Neuronal stem cell (in vitro differentiated cells): ENCODE measurements at regions not wholly inside any gene's neighbourhood (a gene's known extent, or its start where the extent isn't known, plus 50 kb on each side); places are given as distances from the start of the nearest gene placed in this dataset.

Experiments used
- DNase-seq: peaks from one replicate; pipeline ENCODE4 v3.0.0-alpha.2; 2013; ENCODE audit warnings: low spot score
- H2AFZ ChIP-seq: one replicate; pipeline ENCODE4 v1.6.1; 2013; ENCODE audit warnings: mild to moderate bottlenecking, low read length, inconsistent platforms
- H2AK5ac ChIP-seq: 2 replicates; pipeline ENCODE4 v1.6.1; 2013; ENCODE audit warnings: low read depth, mild to moderate bottlenecking, inconsistent platforms, low read length, moderate library complexity, mixed read lengths
- H2BK120ac ChIP-seq: 2 replicates; pipeline ENCODE4 v1.6.1; 2013; ENCODE audit warnings: low read depth, mild to moderate bottlenecking, inconsistent platforms, low read length, moderate library complexity, mixed read lengths
- H2BK12ac ChIP-seq: one replicate; pipeline ENCODE4 v1.6.1; 2013; ENCODE audit warnings: low read length, inconsistent platforms
- H2BK15ac ChIP-seq: 2 replicates; pipeline ENCODE4 v1.6.1; 2013; ENCODE audit warnings: mild to moderate bottlenecking, low read length, inconsistent platforms, mixed read lengths
- H2BK5ac ChIP-seq: one replicate; pipeline ENCODE4 v1.6.1; 2013; ENCODE audit warnings: inconsistent platforms, mild to moderate bottlenecking, low read length, moderate library complexity
- H3K14ac ChIP-seq: one replicate; pipeline ENCODE4 v1.6.1; 2013; ENCODE audit warnings: low read length, inconsistent platforms
- H3K18ac ChIP-seq: 2 replicates; pipeline ENCODE4 v1.6.1; 2013; ENCODE audit warnings: low read length, inconsistent platforms
- H3K23ac ChIP-seq: 2 replicates; pipeline ENCODE4 v1.6.1; 2013; ENCODE audit warnings: low read depth, mild to moderate bottlenecking, mixed read lengths, low read length, inconsistent platforms; ENCODE audit not compliant: poor library complexity
- H3K27ac ChIP-seq: replicated peaks from 3 replicates; pipeline ENCODE4 v1.5.1; 2013; ENCODE audit warnings: low read length, inconsistent platforms
- H3K27me3 ChIP-seq, 3 experiments: 2 replicates each; pipeline ENCODE4 v1.6.1; 2013; ENCODE audit warnings: low read length in 3 of 3, mild to moderate bottlenecking in 2 of 3, inconsistent platforms in 1 of 3, low read depth in 1 of 3, mixed read lengths in 1 of 3, moderate library complexity in 1 of 3; ENCODE audit not compliant: control insufficient read depth in 3 of 3, insufficient read depth in 3 of 3
- H3K36me3 ChIP-seq, 2 donors: replicated peaks in 1 of 2; 2 replicates each; pipeline ENCODE4 v1.6.1; 2013; ENCODE audit warnings: low read length in 2 of 2; ENCODE audit not compliant: control insufficient read depth in 2 of 2, insufficient read depth in 2 of 2
- H3K4ac ChIP-seq: 2 replicates; pipeline ENCODE4 v1.6.1; 2013; ENCODE audit warnings: inconsistent platforms, mild to moderate bottlenecking, low read length, moderate library complexity
- H3K4me1 ChIP-seq, 2 donors: 1 replicate in 1 of 2; 2 replicates in 1 of 2; pipeline ENCODE4 v1.6.1; 2013; ENCODE audit warnings: low read length in 2 of 2, low read depth in 1 of 2; ENCODE audit not compliant: control insufficient read depth in 2 of 2, insufficient read depth in 1 of 2
- H3K4me2 ChIP-seq: one replicate; pipeline ENCODE4 v1.6.1; 2013; ENCODE audit warnings: mild to moderate bottlenecking, low read length, inconsistent platforms; ENCODE audit not compliant: insufficient read depth, poor library complexity, severe bottlenecking
- H3K4me3 ChIP-seq, 2 donors: 2 replicates each; pipeline ENCODE4 v1.5.1; 2013; ENCODE audit warnings: low read length in 2 of 2, mild to moderate bottlenecking in 2 of 2, inconsistent platforms in 1 of 2, moderate library complexity in 1 of 2
- H3K79me1 ChIP-seq: one replicate; pipeline ENCODE4 v1.6.1; 2013; ENCODE audit warnings: low read depth, mild to moderate bottlenecking, inconsistent platforms, low read length, moderate library complexity
- H3K9ac ChIP-seq: one replicate; pipeline ENCODE4 v1.6.1; 2013; ENCODE audit warnings: mild to moderate bottlenecking, low read depth, low read length, inconsistent platforms; ENCODE audit not compliant: poor library complexity
- H3K9me3 ChIP-seq, 2 donors: replicated peaks in 1 of 2; 2 replicates each; pipeline versions ENCODE3 to v1.6.1; 2013; ENCODE audit warnings: low read length in 2 of 2, mild to moderate bottlenecking in 2 of 2, inconsistent platforms in 1 of 2, low read depth in 1 of 2, mixed read lengths in 1 of 2, moderate library complexity in 1 of 2; ENCODE audit not compliant: control insufficient read depth in 2 of 2, insufficient read depth in 1 of 2
- H4K8ac ChIP-seq: one replicate; pipeline ENCODE4 v1.6.1; 2013; ENCODE audit warnings: low read depth, mild to moderate bottlenecking, inconsistent platforms, low read length, moderate library complexity
- H4K91ac ChIP-seq: one replicate; pipeline ENCODE4 v1.6.1; 2013; ENCODE audit warnings: low read length, low read depth, mild to moderate bottlenecking, inconsistent platforms; ENCODE audit not compliant: poor library complexity
- WGBS, 2 donors: extraction: QIAGEN DNeasy Blood & Tissue Kit; methylation state at CpG; one replicate each; pipeline ENCODE4 v1.1.7; 2013; ENCODE audit warnings: missing lambda C conversion rate in 2 of 2, mixed read lengths in 1 of 2; ENCODE audit not compliant: insufficient read length in 2 of 2, insufficient replicate concordance in 1 of 2; ENCODE audit errors: extremely low coverage in 2 of 2; 5-methylcytosine and 5-hydroxymethylcytosine counted together

DNA sequence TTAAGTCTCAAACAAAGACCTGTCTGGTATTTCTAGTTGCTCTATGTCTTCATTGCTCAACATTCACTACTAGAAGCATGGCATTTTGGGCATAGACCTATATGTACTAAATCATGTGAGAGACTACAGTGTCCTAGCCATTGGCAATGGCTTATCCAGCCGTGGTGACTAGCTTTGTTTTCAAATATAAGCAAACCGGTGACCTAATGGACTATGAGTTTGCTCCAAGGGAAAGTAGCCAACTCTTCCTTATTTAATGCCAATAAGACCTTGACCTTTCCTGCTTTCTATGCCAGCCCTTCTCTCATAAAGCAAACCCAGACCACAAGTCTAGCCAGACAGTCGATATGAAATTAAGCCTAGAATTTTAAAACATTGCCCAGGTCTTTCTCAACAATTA is 113.7 kb upstream of the CREB1 start:
- Histone ChIP-seq H2BK15ac (no peak overlapping the region), H2BK120ac (no peak overlapping the region)
- WGBS, 2 donors, result no CpG with 5 or more reads among the region's 3 CpGs

DNA sequence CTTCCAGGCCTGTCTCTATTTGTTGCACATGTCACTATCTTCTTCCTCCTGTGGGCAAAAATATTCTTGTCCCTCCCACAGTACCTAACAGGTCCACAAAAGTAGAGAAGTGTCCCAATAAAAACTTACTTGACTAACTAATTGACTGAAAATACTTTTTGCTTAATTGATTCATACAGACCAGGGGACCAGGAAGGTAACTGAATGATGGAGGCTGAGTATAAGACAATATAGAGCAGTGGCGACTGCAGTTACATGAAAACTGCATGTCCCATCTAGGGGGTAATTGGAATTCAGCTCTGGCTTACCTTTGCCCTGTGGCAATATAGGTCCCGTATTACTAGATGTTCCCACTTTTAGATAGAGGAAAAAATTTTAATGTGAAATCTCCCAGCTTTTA is 112.9 kb upstream of the CREB1 start:
- Histone ChIP-seq H3K4ac (no peak overlapping the region), H2AFZ (no peak overlapping the region), H3K18ac (no peak overlapping the region), H3K23ac (no peak overlapping the region), H2AK5ac (no peak overlapping the region), H2BK5ac (no peak overlapping the region), H3K14ac (no peak overlapping the region), H3K27ac (no peak overlapping the region), H2BK15ac (no peak overlapping the region), H3K9me3 (peaks cover 0 to 7% of the 10 kb centered on the region in 2 donors), H3K27me3 (no peaks in the 10 kb centered on the region), H3K4me3 (no peak overlapping the region), H3K4me1 (no peaks in the 10 kb centered on the region), H4K91ac (no peak overlapping the region), H2BK120ac (no peak overlapping the region), H3K79me1 (no peaks in the 10 kb centered on the region), H2BK12ac (no peak overlapping the region), H3K4me2 (no peak overlapping the region), H3K36me3 (no peaks in the 10 kb centered on the region), H3K9ac (no peak overlapping the region), H4K8ac (no peak overlapping the region)
- DNase-seq, result no peak
- WGBS, 2 donors, result no CpG with 5 or more reads among the region's 2 CpGs

More for the DNA sequence above, 113.7 kb upstream of the CREB1 start:
- H3K9me3 ChIP-seq, result peaks cover 0 to 2% of the 10 kb centered on the region in 2 donors
- no peak overlapping the region for H3K23ac ChIP-seq
- H2BK5ac ChIP-seq, result no peak overlapping the region
- H2BK12ac ChIP-seq, result no peak overlapping the region
- no peaks in the 10 kb centered on the region for H3K27me3 ChIP-seq
- H3K79me1 ChIP-seq, result no peaks in the 10 kb centered on the region
- H3K36me3 ChIP-seq, result no peaks in the 10 kb centered on the region
- no peak overlapping the region for H2AFZ ChIP-seq
- H4K91ac ChIP-seq, result no peak overlapping the region
- H3K18ac ChIP-seq, result no peak overlapping the region
- H3K4ac ChIP-seq, result no peak overlapping the region
- no peak overlapping the region for H3K4me2 ChIP-seq
- no peak overlapping the region for H3K4me3 ChIP-seq
- no peak for DNase-seq
- no peak overlapping the region for H3K14ac ChIP-seq
- H2AK5ac ChIP-seq, result no peak overlapping the region
- no peak overlapping the region for H4K8ac ChIP-seq
- H3K27ac ChIP-seq, result no peak overlapping the region
- H3K4me1 ChIP-seq, result no peaks in the 10 kb centered on the region
- H3K9ac ChIP-seq, result no peak overlapping the region

DNA sequence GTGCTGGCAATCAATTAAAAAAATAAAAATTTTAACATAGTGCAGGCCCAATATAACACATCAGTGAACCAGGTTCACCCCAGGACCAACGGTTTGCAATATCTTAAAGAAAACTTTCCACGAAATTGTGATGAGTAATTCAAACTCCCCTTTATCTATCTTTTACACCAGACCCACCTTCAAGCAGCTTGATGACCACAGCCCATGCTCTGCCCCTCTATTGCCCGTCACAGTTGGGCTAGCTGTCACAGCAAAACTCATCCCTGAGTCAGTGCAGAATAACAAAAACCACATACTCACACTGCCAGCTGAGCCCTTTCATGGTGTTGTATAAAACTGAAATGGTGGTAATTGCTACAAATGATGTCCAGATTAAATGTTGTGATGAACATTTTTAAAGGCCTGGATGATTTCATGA is 112.5 kb upstream of the CREB1 start:
- H3K9me3 ChIP-seq, result peaks cover 0 to 7% of the 10 kb centered on the region in 2 donors
- H3K4me2 ChIP-seq, result no peak overlapping the region
- no peak overlapping the region for H3K4me3 ChIP-seq
- no peak overlapping the region for H2BK12ac ChIP-seq
- no peak overlapping the region for H2AFZ ChIP-seq
- H3K9ac ChIP-seq, result no peak overlapping the region
- peaks cover 0 to 3% of the 10 kb centered on the region in 2 donors for H3K4me1 ChIP-seq
- no peak overlapping the region for H2BK120ac ChIP-seq
- no peak overlapping the region for H2BK15ac ChIP-seq
- H3K36me3 ChIP-seq, result no peaks in the 10 kb centered on the region
- H4K8ac ChIP-seq, result no peak overlapping the region
- no peaks in the 10 kb centered on the region for H3K79me1 ChIP-seq
- H3K4ac ChIP-seq, result no peak overlapping the region
- no peak overlapping the region for H4K91ac ChIP-seq
- H3K23ac ChIP-seq, result no peak overlapping the region
- H3K27ac ChIP-seq, result no peak overlapping the region
- H3K27me3 ChIP-seq, result no peaks in the 10 kb centered on the region
- no peak overlapping the region for H3K14ac ChIP-seq
- H2BK5ac ChIP-seq, result no peak overlapping the region
- no peak overlapping the region for H2AK5ac ChIP-seq
- no peak overlapping the region for H3K18ac ChIP-seq
- no CpG with 5 or more reads among the region's 3 CpGs for WGBS, 2 donors
- no peak for DNase-seq

DNA sequence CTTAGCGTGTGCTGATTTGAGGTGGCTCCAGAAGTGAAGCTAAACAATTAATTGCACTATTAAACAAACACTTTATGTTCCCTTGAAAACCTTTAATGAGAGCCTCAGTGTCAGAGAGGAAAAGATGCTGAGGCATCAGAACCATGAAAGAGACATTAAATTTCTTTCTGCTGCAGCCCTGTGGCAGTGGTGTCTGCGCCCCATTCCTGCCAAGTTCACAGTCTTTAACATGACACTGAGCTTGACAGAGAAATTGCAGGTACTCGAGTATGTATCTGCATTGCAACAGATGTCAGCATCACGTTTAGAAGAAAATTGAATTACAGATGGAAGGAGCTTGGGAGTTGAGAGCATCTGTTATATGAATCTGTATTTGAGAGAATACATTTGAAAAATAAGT is 111.3 kb upstream of the CREB1 start:
- Histone ChIP-seq H4K8ac (no peak overlapping the region), H3K4me3 (no peak overlapping the region), H2AK5ac (no peak overlapping the region), H3K4me2 (no peak overlapping the region), H3K36me3 (no peaks in the 10 kb centered on the region), H2BK15ac (no peak overlapping the region), H3K14ac (no peak overlapping the region), H2AFZ (no peak overlapping the region), H2BK120ac (no peak overlapping the region), H4K91ac (no peak overlapping the region), H2BK5ac (no peak overlapping the region), H3K4me1 (peaks cover 0 to 4% of the 10 kb centered on the region in 2 donors), H2BK12ac (no peak overlapping the region), H3K4ac (no peak overlapping the region), H3K23ac (no peak overlapping the region), H3K79me1 (no peaks in the 10 kb centered on the region), H3K27ac (no peak overlapping the region), H3K18ac (no peak overlapping the region), H3K27me3 (no peaks in the 10 kb centered on the region), H3K9ac (no peak overlapping the region), H3K9me3 (peaks cover 0 to 7% of the 10 kb centered on the region in 2 donors)
- no peak for DNase-seq
- no CpG with 5 or more reads among the region's 4 CpGs for WGBS, 2 donors
